ENCODE measurements at regions not wholly inside any gene's neighbourhood (a gene's known extent, or its start where the extent isn't known, plus 50 kb on each side); places are given as distances from the start of the nearest gene placed in this dataset.

DNA sequence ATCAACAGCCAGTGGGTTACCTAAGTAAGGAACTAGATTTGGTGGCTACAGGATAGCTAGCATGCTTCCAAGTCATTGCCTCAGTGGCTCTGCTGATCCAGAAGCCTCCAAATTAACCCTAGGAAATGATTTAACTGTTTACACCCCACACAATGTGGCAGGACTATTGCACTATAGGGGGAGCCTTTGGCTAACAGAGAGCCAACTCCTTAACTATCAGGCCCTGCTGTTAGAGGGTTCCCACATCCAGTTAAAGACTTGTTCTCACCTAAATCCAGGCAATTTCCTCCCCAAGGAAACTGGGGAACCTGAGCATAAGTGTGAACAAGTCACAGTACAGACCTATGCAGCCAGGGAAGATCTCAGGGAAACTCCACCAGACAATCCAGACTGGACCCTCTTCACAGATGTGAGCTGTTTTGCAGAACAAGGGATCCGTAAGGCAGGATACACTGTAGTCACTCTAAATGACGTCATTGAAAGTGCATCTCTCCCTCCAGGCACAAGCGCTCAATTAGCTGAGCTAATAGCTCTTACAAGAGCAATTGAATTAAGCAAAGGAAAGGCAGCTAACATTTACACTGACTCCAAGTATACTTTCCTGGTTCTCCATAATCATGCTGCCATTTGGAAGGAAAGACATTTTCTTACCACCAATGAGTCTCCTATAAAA lies 185.3 kb upstream of the SPOCK3 start:
- H3K79me1 ChIP-seq (replicated peaks; ENCODE audit: low read length, poor library complexity, severe bottlenecking), result no peaks in the 10 kb centered on the region
- no peak overlapping the region for H3K9ac ChIP-seq (ENCODE audit: low read length)
- no peak overlapping the region for H3K14ac ChIP-seq (ENCODE audit: low read length in 2 of 2)
- no peak overlapping the region for H3K4me2 ChIP-seq (ENCODE audit: low read length, poor library complexity, severe bottlenecking)
- H3K36me3 ChIP-seq (ENCODE audit: control insufficient read depth in 1 of 2, insufficient read depth in 2 of 2, low read depth in 1 of 2, low read length in 2 of 2), result no peaks in the 10 kb centered on the region
- H3K9me3 ChIP-seq (ENCODE audit: control insufficient read depth, low read length), result no peaks in the 10 kb centered on the region
- no peak overlapping the region for H2BK12ac ChIP-seq (ENCODE audit: low read length in 2 of 2)
- no peak overlapping the region for H2BK5ac ChIP-seq (ENCODE audit: low read depth, low read length, poor library complexity, severe bottlenecking)
- H4K8ac ChIP-seq (ENCODE audit: low read length), result no peak overlapping the region
- H2BK120ac ChIP-seq (ENCODE audit: low read depth, low read length), result no peak overlapping the region
- H3K27ac ChIP-seq (ENCODE audit: low read length, poor library complexity, severe bottlenecking), result no peak overlapping the region
- H4K91ac ChIP-seq (ENCODE audit: low read length), result no peak overlapping the region
- H2AK5ac ChIP-seq (ENCODE audit: low read length, severe bottlenecking), result no peak overlapping the region
- H3K27me3 ChIP-seq (ENCODE audit: control insufficient read depth in 1 of 2, insufficient read depth in 1 of 2, low read length in 2 of 2), result no peaks in the 10 kb centered on the region
- WGBS, result 64% methylated on average over 3 of the region's 3 CpGs
- no peak overlapping the region for H2BK15ac ChIP-seq (ENCODE audit: low read depth, poor library complexity, severe bottlenecking)
- H3K18ac ChIP-seq (ENCODE audit: low read depth in 1 of 2, low read length in 2 of 2), result no peak overlapping the region
- H3K4me1 ChIP-seq (ENCODE audit: control insufficient read depth, insufficient read depth, low read depth, low read length), result no peaks in the 10 kb centered on the region
- no peak overlapping the region for H2AFZ ChIP-seq (ENCODE audit: low read depth, low read length)
- H3K4ac ChIP-seq (ENCODE audit: low read depth in 1 of 2, low read length in 2 of 2), result no peak overlapping the region
- no peak overlapping the region for H3K4me3 ChIP-seq (ENCODE audit: insufficient read depth in 1 of 2, low read depth in 1 of 2, low read length in 2 of 2)
- no peak overlapping the region for H3K23ac ChIP-seq (ENCODE audit: low read length in 2 of 2)
- DNase-seq, result no peak

DNA sequence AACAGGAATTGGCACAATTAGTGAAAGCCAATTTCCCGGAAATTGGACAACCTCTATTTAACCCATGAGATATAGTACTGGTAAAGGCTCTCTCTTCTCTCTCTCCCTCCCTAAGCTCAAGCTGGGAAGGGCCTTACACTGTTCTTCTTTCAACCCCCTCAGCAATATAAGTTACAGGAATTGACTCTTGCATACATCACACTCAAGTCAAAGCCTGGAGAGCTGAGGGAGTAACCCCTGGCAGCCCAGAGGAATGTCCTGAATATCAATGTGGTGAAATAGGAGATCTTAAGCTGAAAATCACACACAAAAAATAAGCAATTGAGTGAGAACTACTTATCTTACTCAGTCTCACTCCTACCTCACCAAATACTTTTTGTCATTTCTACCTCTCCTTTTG lies 186.9 kb upstream of the SPOCK3 start:
- H3K4me1 ChIP-seq (ENCODE audit: control insufficient read depth, insufficient read depth, low read depth, low read length), result peaks cover 3% of the 10 kb centered on the region
- H3K9me3 ChIP-seq (ENCODE audit: control insufficient read depth, low read length), result no peaks in the 10 kb centered on the region
- no peak overlapping the region for H2BK12ac ChIP-seq (ENCODE audit: low read length in 2 of 2)
- no peak overlapping the region for H3K18ac ChIP-seq (ENCODE audit: low read depth in 1 of 2, low read length in 2 of 2)
- H3K4me2 ChIP-seq (ENCODE audit: low read length, poor library complexity, severe bottlenecking), result no peak overlapping the region
- no peak overlapping the region for H3K27ac ChIP-seq (ENCODE audit: low read length, poor library complexity, severe bottlenecking)
- DNase-seq, result no peak
- no peak overlapping the region for H2AK5ac ChIP-seq (ENCODE audit: low read length, severe bottlenecking)
- no peak overlapping the region for H2BK5ac ChIP-seq (ENCODE audit: low read depth, low read length, poor library complexity, severe bottlenecking)
- H3K4ac ChIP-seq (ENCODE audit: low read depth in 1 of 2, low read length in 2 of 2), result no peak overlapping the region
- no peak overlapping the region for H4K91ac ChIP-seq (ENCODE audit: low read length)
- no peak overlapping the region for H3K4me3 ChIP-seq (ENCODE audit: insufficient read depth in 1 of 2, low read depth in 1 of 2, low read length in 2 of 2)
- no peaks in the 10 kb centered on the region for H3K79me1 ChIP-seq (replicated peaks; ENCODE audit: low read length, poor library complexity, severe bottlenecking)
- no peak overlapping the region for H2BK15ac ChIP-seq (ENCODE audit: low read depth, poor library complexity, severe bottlenecking)
- H3K27me3 ChIP-seq (ENCODE audit: control insufficient read depth in 1 of 2, insufficient read depth in 1 of 2, low read length in 2 of 2), result no peaks in the 10 kb centered on the region
- H4K8ac ChIP-seq (ENCODE audit: low read length), result no peak overlapping the region
- no peak overlapping the region for H2BK120ac ChIP-seq (ENCODE audit: low read depth, low read length)
- no peak overlapping the region for H3K9ac ChIP-seq (ENCODE audit: low read length)
- 50% methylated on average over 1 of the region's 1 CpG for WGBS
- no peak overlapping the region for H3K23ac ChIP-seq (ENCODE audit: low read length in 2 of 2)
- H2AFZ ChIP-seq (ENCODE audit: low read depth, low read length), result no peak overlapping the region
- H3K14ac ChIP-seq (ENCODE audit: low read length in 2 of 2), result no peak overlapping the region
- no peaks in the 10 kb centered on the region for H3K36me3 ChIP-seq (ENCODE audit: control insufficient read depth in 1 of 2, insufficient read depth in 2 of 2, low read depth in 1 of 2, low read length in 2 of 2)

DNA sequence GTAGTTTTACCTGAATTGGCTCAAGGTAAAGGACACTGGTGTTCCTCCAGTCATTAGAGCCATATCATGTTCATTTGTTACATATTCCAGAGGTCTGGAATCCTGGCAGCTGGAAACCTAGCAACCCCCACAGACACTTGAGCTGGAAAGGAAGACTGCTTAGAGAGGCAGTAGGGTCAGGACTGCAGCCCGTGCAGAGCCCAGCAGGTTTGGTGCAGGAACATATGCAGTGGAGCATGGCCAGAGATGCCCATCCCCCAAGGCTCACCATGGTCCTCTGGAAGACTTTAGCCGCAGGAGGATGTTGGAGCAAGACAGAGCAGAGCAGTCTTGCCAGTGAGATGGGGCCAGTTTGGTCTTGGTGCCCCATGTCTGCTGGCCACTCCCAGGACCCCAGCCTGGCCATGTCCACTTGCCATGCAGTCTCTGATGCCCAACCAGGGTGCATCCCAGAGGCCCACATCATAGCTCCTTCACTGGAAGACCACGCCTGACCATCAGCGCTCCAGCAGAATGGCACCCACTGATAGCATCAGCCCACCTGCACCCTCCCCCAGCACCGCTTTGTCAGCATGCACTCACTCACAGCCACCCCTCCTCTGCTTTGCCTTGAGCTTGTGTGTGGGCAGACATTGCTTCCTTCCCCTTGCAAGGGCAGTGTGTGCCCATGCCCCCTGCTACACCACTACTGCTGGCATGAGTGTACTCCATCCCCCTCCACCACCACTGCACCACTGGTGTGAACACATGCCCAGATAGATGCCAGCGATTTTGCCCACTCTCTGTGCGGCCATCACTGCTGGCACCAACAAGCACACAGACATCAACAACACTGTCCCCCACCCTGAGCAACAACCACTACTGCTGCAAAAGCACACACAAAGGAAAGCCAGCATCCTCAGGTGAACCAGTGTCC lies 190.3 kb upstream of the SPOCK3 start:
- Histone ChIP-seq H3K4me2 (ENCODE audit: low read length, poor library complexity, severe bottlenecking) (no peak overlapping the region), H3K9ac (ENCODE audit: low read length) (no peak overlapping the region), H3K4ac (ENCODE audit: low read depth in 1 of 2, low read length in 2 of 2) (no peak overlapping the region), H3K23ac (ENCODE audit: low read length in 2 of 2) (no peak overlapping the region), H3K9me3 (ENCODE audit: control insufficient read depth, low read length) (no peaks in the 10 kb centered on the region), H4K8ac (ENCODE audit: low read length) (no peak overlapping the region), H3K36me3 (ENCODE audit: control insufficient read depth in 1 of 2, insufficient read depth in 2 of 2, low read depth in 1 of 2, low read length in 2 of 2) (no peaks in the 10 kb centered on the region), H3K14ac (ENCODE audit: low read length in 2 of 2) (no peak overlapping the region), H2AFZ (ENCODE audit: low read depth, low read length) (no peak overlapping the region), H3K18ac (ENCODE audit: low read depth in 1 of 2, low read length in 2 of 2) (no peak overlapping the region), H2BK12ac (ENCODE audit: low read length in 2 of 2) (no peak overlapping the region), H3K27ac (ENCODE audit: low read length, poor library complexity, severe bottlenecking) (no peak overlapping the region), H3K4me1 (ENCODE audit: control insufficient read depth, insufficient read depth, low read depth, low read length) (peaks cover 3% of the 10 kb centered on the region), H2BK5ac (ENCODE audit: low read depth, low read length, poor library complexity, severe bottlenecking) (no peak overlapping the region), H3K79me1 (replicated peaks; ENCODE audit: low read length, poor library complexity, severe bottlenecking) (no peaks in the 10 kb centered on the region), H2AK5ac (ENCODE audit: low read length, severe bottlenecking) (no peak overlapping the region), H3K4me3 (ENCODE audit: insufficient read depth in 1 of 2, low read depth in 1 of 2, low read length in 2 of 2) (no peak overlapping the region), H3K27me3 (ENCODE audit: control insufficient read depth in 1 of 2, insufficient read depth in 1 of 2, low read length in 2 of 2) (no peaks in the 10 kb centered on the region), H2BK120ac (ENCODE audit: low read depth, low read length) (no peak overlapping the region), H2BK15ac (ENCODE audit: low read depth, poor library complexity, severe bottlenecking) (no peak overlapping the region), H4K91ac (ENCODE audit: low read length) (no peak overlapping the region)
- DNase-seq, result no peak
- 63% methylated on average over 7 of the region's 7 CpGs for WGBS

DNA sequence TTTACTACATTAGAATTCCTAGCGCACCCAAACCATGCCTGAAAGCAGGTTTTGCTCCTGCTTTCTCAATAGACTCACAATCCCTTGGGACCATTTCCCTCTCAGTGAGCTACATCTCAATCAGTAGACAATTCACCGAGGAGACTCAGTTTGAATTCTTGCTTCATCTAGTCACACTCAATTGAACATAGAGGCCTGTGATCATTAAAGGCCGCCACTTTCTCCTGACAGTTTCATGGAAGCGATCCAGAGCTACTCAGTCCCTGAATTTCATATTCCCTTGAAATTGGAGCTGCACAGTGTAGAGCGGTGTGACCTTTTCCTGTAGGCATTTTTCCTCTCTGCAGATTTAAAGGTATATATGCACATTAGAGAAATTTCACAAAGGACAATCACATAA lies 193.9 kb upstream of the SPOCK3 start:
- Histone ChIP-seq H2AFZ (ENCODE audit: low read depth, low read length) (no peak overlapping the region), H3K18ac (ENCODE audit: low read depth in 1 of 2, low read length in 2 of 2) (no peak overlapping the region), H2BK12ac (ENCODE audit: low read length in 2 of 2) (no peak overlapping the region), H2BK120ac (ENCODE audit: low read depth, low read length) (no peak overlapping the region), H3K4me2 (ENCODE audit: low read length, poor library complexity, severe bottlenecking) (no peak overlapping the region), H2AK5ac (ENCODE audit: low read length, severe bottlenecking) (no peak overlapping the region), H3K4me3 (ENCODE audit: insufficient read depth in 1 of 2, low read depth in 1 of 2, low read length in 2 of 2) (no peak overlapping the region), H4K8ac (ENCODE audit: low read length) (no peak overlapping the region), H2BK15ac (ENCODE audit: low read depth, poor library complexity, severe bottlenecking) (no peak overlapping the region), H3K4ac (ENCODE audit: low read depth in 1 of 2, low read length in 2 of 2) (no peak overlapping the region), H3K4me1 (ENCODE audit: control insufficient read depth, insufficient read depth, low read depth, low read length) (peaks cover 3% of the 10 kb centered on the region), H3K9ac (ENCODE audit: low read length) (no peak overlapping the region), H3K9me3 (ENCODE audit: control insufficient read depth, low read length) (no peaks in the 10 kb centered on the region), H3K36me3 (ENCODE audit: control insufficient read depth in 1 of 2, insufficient read depth in 2 of 2, low read depth in 1 of 2, low read length in 2 of 2) (no peaks in the 10 kb centered on the region), H3K27ac (ENCODE audit: low read length, poor library complexity, severe bottlenecking) (no peak overlapping the region), H3K23ac (ENCODE audit: low read length in 2 of 2) (no peak overlapping the region), H3K27me3 (ENCODE audit: control insufficient read depth in 1 of 2, insufficient read depth in 1 of 2, low read length in 2 of 2) (no peaks in the 10 kb centered on the region), H3K14ac (ENCODE audit: low read length in 2 of 2) (no peak overlapping the region), H3K79me1 (replicated peaks; ENCODE audit: low read length, poor library complexity, severe bottlenecking) (no peaks in the 10 kb centered on the region), H2BK5ac (ENCODE audit: low read depth, low read length, poor library complexity, severe bottlenecking) (no peak overlapping the region), H4K91ac (ENCODE audit: low read length) (no peak overlapping the region)
- WGBS, result 59% methylated on average over 4 of the region's 5 CpGs
- no peak for DNase-seq
